Gastroesophageal sphincter (tissue), 4 donors: ENCODE measurements at regions not wholly inside any gene's neighbourhood (a gene's known extent, or its start where the extent isn't known, plus 50 kb on each side); places are given as distances from the start of the nearest gene placed in this dataset.
"Not testable (repeated sequence)": the region's sequence is repeated elsewhere in the genome, so short reads cannot be mapped to it uniquely, and the experiment has no call there.

Experiments used
- ATAC-seq: fragments of 150-250 bp; one replicate; pipeline ENCODE4 v1.9.1; 2016; ENCODE audit warnings: mild to moderate bottlenecking, moderate library complexity
- H3K27ac ChIP-seq, 4 donors: fragments of 200-600 bp; sonication (generic) in 3 of 4; 1 replicate in 3 of 4; 2 replicates in 1 of 4; pipeline ENCODE4 v1.5.1; 2016 to 2019
- H3K27me3 ChIP-seq: fragments of 200-600 bp; sonication (generic); one replicate; pipeline ENCODE4 v1.5.1; 2019
- H3K36me3 ChIP-seq, 2 donors: fragments of 200-600 bp; sonication (generic); one replicate each; pipeline ENCODE4 v1.5.1; 2019; ENCODE audit warnings: control low read depth in 1 of 2
- H3K4me1 ChIP-seq, 3 donors: fragments of 200-600 bp; sonication (generic); 1 replicate in 2 of 3; 2 replicates in 1 of 3; pipeline ENCODE4 v1.5.1; 2016 to 2019; ENCODE audit warnings: control low read depth in 2 of 3
- H3K4me3 ChIP-seq, 2 donors: fragments of 200-600 bp; sonication (generic); one replicate each; pipeline ENCODE4 v1.5.1; 2019; ENCODE audit warnings: mild to moderate bottlenecking in 1 of 2, moderate library complexity in 1 of 2
- H3K9me3 ChIP-seq, 3 donors: fragments of 200-600 bp; sonication (generic); one replicate each; pipeline ENCODE4 v1.5.1; 2017 to 2019; ENCODE audit warnings: control low read depth in 2 of 3
- CTCF ChIP-seq, 4 experiments: fragments of 200-600 bp in 2 of 4; fragments of 450-650 bp in 2 of 4; sonication (generic) in 1 of 4; IDR thresholded peaks; one replicate each; pipeline ENCODE4 v1.5.1; 2017 to 2019; ENCODE audit warnings: antibody characterized with exemption in 4 of 4, mild to moderate bottlenecking in 2 of 4, moderate library complexity in 2 of 4
- EP300 ChIP-seq: sonication (generic); formaldehyde crosslinking; IDR thresholded peaks from one replicate; pipeline ENCODE4 v1.6.1; 2017; ENCODE audit warnings: antibody characterized with exemption, mild to moderate bottlenecking
- POLR2A ChIP-seq, 2 donors: fragments of 450-650 bp; IDR thresholded peaks; one replicate each; pipeline ENCODE4 v1.6.1; 2017; ENCODE audit warnings: antibody characterized with exemption in 2 of 2, mild to moderate bottlenecking in 2 of 2, moderate library complexity in 1 of 2
- POLR2AphosphoS5 ChIP-seq: sonication (generic); formaldehyde crosslinking; IDR thresholded peaks from one replicate; pipeline ENCODE4 v1.6.1; 2017; ENCODE audit warnings: antibody characterized with exemption
- WGBS, 2 donors: methylation state at CpG; one replicate each; pipeline ENCODE4 v1.1.5; 2018; ENCODE audit warnings: low coverage in 1 of 2; 5-methylcytosine and 5-hydroxymethylcytosine counted together

- 86 to 92% methylated on average over 6 to 8 of the region's 8 CpGs for WGBS, 2 donors
- Histone ChIP-seq H3K36me3 (no peaks in the 10 kb centered on the region), H3K9me3 (peaks cover 0 to 5% (median 0%) of the 10 kb centered on the region in 3 donors), H3K27me3 (no peaks in the 10 kb centered on the region), H3K4me3 (no peak overlapping the region), H3K27ac (no peak overlapping the region), H3K4me1 (no peaks in the 10 kb centered on the region)
- ATAC-seq = no peak
- TF ChIP-seq POLR2AphosphoS5 = no peak
- TF ChIP-seq EP300 = no peak
- no peak for TF ChIP-seq CTCF (IDR thresholded peaks at IDR 0.05)
- TF ChIP-seq POLR2A (IDR thresholded peaks at IDR 0.05) = no peak
Observed at GRCh38 chr7:115603416-115603815, 427.1 kb downstream of the TFEC start.

- Histone ChIP-seq H3K4me3 (no peak overlapping the region), H3K9me3 (peaks cover 0 to 20% (median 0%) of the 10 kb centered on the region in 3 donors), H3K27me3 (no peaks in the 10 kb centered on the region), H3K36me3 (no peaks in the 10 kb centered on the region), H3K4me1 (no peaks in the 10 kb centered on the region), H3K27ac (no peak overlapping the region)
- TF ChIP-seq POLR2AphosphoS5 (no peak), POLR2A (IDR thresholded peaks at IDR 0.05) (no peak), CTCF (IDR thresholded peaks at IDR 0.05) (no peak), EP300 (no peak)
- ATAC-seq = no peak
- WGBS, 2 donors = 89 to 100% methylated on average over 1 of the region's 1 CpG
Observed at GRCh38 chr7:115600207-115600606, 430.4 kb downstream of the TFEC start.

GRCh38 chr7:115599184-115599583 is 431.4 kb downstream of the TFEC start:
- WGBS, 2 donors = 90 to 100% methylated on average over 2 of the region's 2 CpGs
- H3K4me1 ChIP-seq, H3K27me3 ChIP-seq, H3K36me3 ChIP-seq, ATAC-seq, H3K27ac ChIP-seq, H3K4me3 ChIP-seq: not testable (repeated sequence)
- H3K9me3 ChIP-seq = peaks cover 0 to 20% (median 0%) of the 10 kb centered on the region in 3 donors

GRCh38 chr7:115597220-115597619 is 433.3 kb downstream of the TFEC start:
- peaks cover 0 to 20% (median 0%) of the 10 kb centered on the region in 3 donors for H3K9me3 ChIP-seq
- H3K4me1 ChIP-seq, H3K4me3 ChIP-seq, H3K27me3 ChIP-seq, ATAC-seq, H3K27ac ChIP-seq, H3K36me3 ChIP-seq: not testable (repeated sequence)
- 86 to 100% methylated on average over 2 of the region's 2 CpGs for WGBS, 2 donors

GRCh38 chr7:115593111-115593510 is 437.5 kb downstream of the TFEC start:
- Histone ChIP-seq H3K9me3 (peaks cover 0 to 14% (median 0%) of the 10 kb centered on the region in 3 donors), H3K4me1 (no peaks in the 10 kb centered on the region), H3K27me3 (no peaks in the 10 kb centered on the region), H3K36me3 (no peaks in the 10 kb centered on the region), H3K27ac (no peak overlapping the region), H3K4me3 (no peak overlapping the region)
- ATAC-seq = no peak
- TF ChIP-seq EP300 (no peak), POLR2AphosphoS5 (no peak)
- 84 to 100% methylated on average over 1 to 2 of the region's 2 CpGs for WGBS, 2 donors

- WGBS, 2 donors = 100% methylated on average over 1 of the region's 5 CpGs; no CpG with 5 or more reads in 1 of the 2 donors
- Histone ChIP-seq H3K4me3 (no peak overlapping the region), H3K4me1 (no peaks in the 10 kb centered on the region), H3K36me3 (no peaks in the 10 kb centered on the region), H3K27ac (no peak overlapping the region), H3K27me3 (no peaks in the 10 kb centered on the region), H3K9me3 (no peaks in the 10 kb centered on the region)
- TF ChIP-seq CTCF (IDR thresholded peaks at IDR 0.05) = no peak
- TF ChIP-seq POLR2AphosphoS5 = no peak
- no peak for TF ChIP-seq POLR2A (IDR thresholded peaks at IDR 0.05)
- TF ChIP-seq EP300 = no peak
- no peak for ATAC-seq
Observed at GRCh38 chr7:115585015-115585718, 445.4 kb downstream of the TFEC start.
